GM12873 (cell line): ENCODE measurements at regions not wholly inside any gene's neighbourhood (a gene's known extent, or its start where the extent isn't known, plus 50 kb on each side); places are given as distances from the start of the nearest gene placed in this dataset.

Source experiments
- CTCF ChIP-seq: IDR thresholded peaks from 2 replicates; pipeline ENCODE4 v1.5.1; 2012; ENCODE audit warnings: low read depth, mild to moderate bottlenecking, moderate library complexity, low read length, control low read depth; ENCODE audit not compliant: insufficient read depth; ENCODE audit errors: missing control alignments

GRCh38 chr6:77025736-77026223, 437.5 kb downstream of the HTR1B start:
- no peak for TF ChIP-seq CTCF

- no peak for TF ChIP-seq CTCF
Measured at GRCh38 chr6:77021778-77022177, 441.5 kb downstream of the HTR1B start.

- no peak for TF ChIP-seq CTCF
Measured at GRCh38 chr6:77021232-77021631, 442.1 kb downstream of the HTR1B start.

- TF ChIP-seq CTCF: no peak
Measured at GRCh38 chr6:77019081-77019480, 444.2 kb downstream of the HTR1B start.

- TF ChIP-seq CTCF: no peak
Measured at GRCh38 chr6:77017537-77017936, 445.8 kb downstream of the HTR1B start.

- TF ChIP-seq CTCF: no peak
Measured at GRCh38 chr6:77015350-77015749, 447.9 kb downstream of the HTR1B start.

GRCh38 chr6:77011929-77012545, 451.3 kb downstream of the HTR1B start:
- no peak for TF ChIP-seq CTCF
